Lower leg skin (tissue), 3 donors: ENCODE measurements at regions not wholly inside any gene's neighbourhood (a gene's known extent, or its start where the extent isn't known, plus 50 kb on each side); places are given as distances from the start of the nearest gene placed in this dataset.

Experiments
- POLR2A ChIP-seq, 2 donors: fragments of 450-650 bp; IDR thresholded peaks; one replicate each; pipeline ENCODE4 v1.6.1; 2016 to 2017; ENCODE audit warnings: antibody characterized with exemption in 2 of 2, mild to moderate bottlenecking in 1 of 2, moderate library complexity in 1 of 2
- TF ChIP-seq, protein P1 (sequence below), 3 donors: fragments of 450-650 bp; IDR thresholded peaks; one replicate each; pipeline ENCODE4 v1.5.1; 2016; ENCODE audit warnings: antibody characterized with exemption in 3 of 3, mild to moderate bottlenecking in 3 of 3, moderate library complexity in 2 of 3

DNA sequence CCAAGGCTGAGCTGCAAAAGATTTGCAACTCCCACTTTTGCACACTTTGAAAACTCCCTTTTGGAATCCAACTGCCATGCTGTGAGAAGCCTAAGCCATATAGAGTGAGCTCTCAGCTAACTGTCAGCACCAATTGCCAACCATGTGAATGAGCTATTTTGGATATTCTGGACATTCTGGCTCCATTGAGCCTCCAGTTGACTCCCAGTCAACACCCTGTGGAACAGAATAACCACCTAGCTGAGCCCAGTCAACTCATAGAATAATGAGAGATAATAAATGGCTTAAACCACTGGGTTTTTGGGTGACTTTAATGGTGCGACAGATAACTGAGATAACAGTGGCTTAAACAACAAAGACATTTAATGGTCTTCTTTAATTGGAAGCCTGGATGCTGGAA is 210.1 kb downstream of the SUDS3 start:
- TF ChIP-seq, protein P1, sequence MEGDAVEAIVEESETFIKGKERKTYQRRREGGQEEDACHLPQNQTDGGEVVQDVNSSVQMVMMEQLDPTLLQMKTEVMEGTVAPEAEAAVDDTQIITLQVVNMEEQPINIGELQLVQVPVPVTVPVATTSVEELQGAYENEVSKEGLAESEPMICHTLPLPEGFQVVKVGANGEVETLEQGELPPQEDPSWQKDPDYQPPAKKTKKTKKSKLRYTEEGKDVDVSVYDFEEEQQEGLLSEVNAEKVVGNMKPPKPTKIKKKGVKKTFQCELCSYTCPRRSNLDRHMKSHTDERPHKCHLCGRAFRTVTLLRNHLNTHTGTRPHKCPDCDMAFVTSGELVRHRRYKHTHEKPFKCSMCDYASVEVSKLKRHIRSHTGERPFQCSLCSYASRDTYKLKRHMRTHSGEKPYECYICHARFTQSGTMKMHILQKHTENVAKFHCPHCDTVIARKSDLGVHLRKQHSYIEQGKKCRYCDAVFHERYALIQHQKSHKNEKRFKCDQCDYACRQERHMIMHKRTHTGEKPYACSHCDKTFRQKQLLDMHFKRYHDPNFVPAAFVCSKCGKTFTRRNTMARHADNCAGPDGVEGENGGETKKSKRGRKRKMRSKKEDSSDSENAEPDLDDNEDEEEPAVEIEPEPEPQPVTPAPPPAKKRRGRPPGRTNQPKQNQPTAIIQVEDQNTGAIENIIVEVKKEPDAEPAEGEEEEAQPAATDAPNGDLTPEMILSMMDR (IDR thresholded peaks at IDR 0.05): no peak
- TF ChIP-seq POLR2A (IDR thresholded peaks at IDR 0.05): no peak
